Immature natural killer cell (primary cell): ENCODE measurements at regions not wholly inside any gene's neighbourhood (a gene's known extent, or its start where the extent isn't known, plus 50 kb on each side); places are given as distances from the start of the nearest gene placed in this dataset.

ENCODE experiments used
- DNase-seq, 3 donors: peaks; one replicate each; pipeline ENCODE4 v3.0.0; 2022; ENCODE audit warnings: mixed read lengths in 1 of 3
- H3K27ac Mint-ChIP-seq, 6 donors: one replicate each; pipeline ENCODE4 v1.8.0; 2020; ENCODE audit warnings: mixed read lengths in 6 of 6, mild to moderate bottlenecking in 5 of 6, inconsistent platforms in 4 of 6, moderate library complexity in 3 of 6
- H3K27me3 Mint-ChIP-seq, 3 donors: one replicate each; pipeline ENCODE4 v1.8.0; 2020 to 2021; ENCODE audit warnings: low read depth in 3 of 3, mild to moderate bottlenecking in 3 of 3, mixed read lengths in 3 of 3, moderate library complexity in 3 of 3, inconsistent platforms in 1 of 3
- H3K36me3 Mint-ChIP-seq, 3 donors: one replicate each; pipeline ENCODE4 v1.8.0; 2020; ENCODE audit warnings: mixed read lengths in 3 of 3, inconsistent platforms in 2 of 3, mild to moderate bottlenecking in 2 of 3
- H3K4me1 Mint-ChIP-seq, 2 donors: one replicate each; pipeline ENCODE4 v1.8.0; 2020; ENCODE audit warnings: inconsistent platforms in 2 of 2, mild to moderate bottlenecking in 2 of 2, mixed read lengths in 2 of 2, moderate library complexity in 1 of 2
- H3K4me3 Mint-ChIP-seq, 5 donors: one replicate each; pipeline ENCODE4 v1.8.0; 2020; ENCODE audit warnings: mild to moderate bottlenecking in 5 of 5, mixed read lengths in 5 of 5, inconsistent platforms in 3 of 5, moderate library complexity in 3 of 5
- H3K9me3 Mint-ChIP-seq, 6 donors: one replicate each; pipeline ENCODE4 v1.8.0; 2020; ENCODE audit warnings: mild to moderate bottlenecking in 6 of 6, mixed read lengths in 6 of 6, inconsistent platforms in 4 of 6, moderate library complexity in 3 of 6

DNA sequence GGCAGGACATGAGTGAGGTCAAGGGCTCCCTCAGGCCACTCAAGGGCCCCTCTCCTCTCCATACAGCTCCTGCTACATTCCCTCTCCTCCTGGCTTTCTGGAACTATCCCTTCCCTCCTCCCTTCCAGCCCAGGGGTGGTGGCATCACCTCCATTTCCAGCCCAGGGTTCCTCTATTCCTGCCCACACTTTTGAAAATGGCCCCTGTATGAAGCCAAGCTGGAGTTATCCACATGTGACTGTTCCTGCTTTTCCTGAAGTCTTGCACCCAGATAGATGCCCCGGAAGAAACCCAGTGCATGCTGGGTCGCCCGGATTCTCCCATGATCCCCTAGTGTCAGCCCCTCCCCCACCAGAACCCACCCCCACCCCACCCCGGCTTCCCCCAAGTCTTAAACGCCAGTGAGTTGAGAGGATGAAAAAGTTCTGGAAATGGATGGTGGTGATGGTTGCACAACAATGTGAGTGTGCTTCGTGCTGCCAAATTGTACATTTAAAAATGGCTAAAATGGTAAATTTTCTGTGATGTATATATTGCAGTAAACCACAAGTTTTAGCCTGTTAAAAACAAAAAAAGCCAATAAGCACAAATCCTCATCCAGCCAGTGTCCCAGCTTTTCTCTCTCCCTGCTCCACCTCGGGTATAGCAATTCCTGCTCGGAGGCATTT, 136.9 kb downstream of the SCARB1 start:
- Mint-ChIP-seq H3K4me1 (peaks cover 0 to under 1% of the 10 kb centered on the region in 2 donors), H3K27me3 (peaks cover 2 to 9% (median 2%) of the 10 kb centered on the region in 3 donors), H3K36me3 (no peaks in the 10 kb centered on the region), H3K27ac (no peak overlapping the region), H3K9me3 (no peaks in the 10 kb centered on the region), H3K4me3 (no peak overlapping the region)
- no peak for DNase-seq

DNA sequence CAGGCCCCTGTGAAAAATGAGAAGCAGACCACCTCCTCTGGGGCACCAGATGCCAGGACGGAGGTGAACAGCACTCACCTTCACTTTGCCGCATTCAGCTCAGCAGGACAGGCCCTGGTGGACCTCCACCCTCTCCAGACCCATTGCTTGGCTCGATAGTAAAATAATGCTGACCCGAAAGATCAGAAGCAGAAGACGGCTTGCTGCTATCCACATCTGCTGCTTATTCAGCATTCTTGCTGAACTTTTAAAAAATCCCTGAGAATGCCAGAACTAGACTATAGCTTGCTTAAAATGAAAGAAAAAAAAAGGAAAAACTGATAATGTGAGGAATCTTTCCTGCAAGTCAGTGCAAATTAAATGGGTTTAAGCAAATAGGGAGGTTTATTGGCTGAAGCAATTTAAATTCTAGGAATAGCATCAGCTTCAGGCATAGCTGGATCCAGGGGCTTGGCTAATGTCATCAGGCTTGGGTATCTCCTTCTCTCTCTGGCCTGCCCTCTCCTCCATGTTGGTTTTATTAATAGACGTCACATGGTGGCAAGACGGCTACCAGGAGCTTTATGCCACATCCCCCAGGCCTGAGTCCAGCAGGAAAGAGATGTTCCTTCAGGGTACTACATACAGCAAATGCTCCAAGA, 137.9 kb downstream of the SCARB1 start:
- no peak overlapping the region for H3K4me3 Mint-ChIP-seq
- no peaks in the 10 kb centered on the region for H3K36me3 Mint-ChIP-seq
- H3K4me1 Mint-ChIP-seq, result peaks cover 4 to 10% of the 10 kb centered on the region in 2 donors
- DNase-seq, result no peak
- H3K27me3 Mint-ChIP-seq, result peaks cover 0 to 9% (median 2%) of the 10 kb centered on the region in 3 donors
- no peak overlapping the region for H3K27ac Mint-ChIP-seq
- no peaks in the 10 kb centered on the region for H3K9me3 Mint-ChIP-seq

DNA sequence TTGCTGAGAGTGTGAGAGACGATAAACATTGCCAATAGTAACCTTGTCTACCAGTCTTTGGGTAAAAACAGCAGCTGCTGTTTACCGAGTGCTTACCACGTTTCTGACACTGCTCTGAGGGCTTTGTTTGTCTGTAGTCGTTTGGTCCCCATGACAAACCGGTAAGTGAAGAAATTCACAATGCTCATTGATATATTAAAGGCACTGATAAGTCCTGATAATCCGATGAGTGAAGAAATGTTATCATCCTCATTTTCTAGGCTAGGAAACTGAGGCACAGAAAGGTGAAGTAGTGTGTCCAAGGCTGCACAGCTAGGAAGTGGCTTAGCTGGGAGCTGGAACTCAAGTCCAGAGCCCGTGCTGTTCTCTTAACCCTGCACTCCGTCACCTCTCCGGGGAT, 138.6 kb downstream of the SCARB1 start:
- no peaks in the 10 kb centered on the region for H3K9me3 Mint-ChIP-seq
- peaks cover 0 to 9% (median 2%) of the 10 kb centered on the region in 3 donors for H3K27me3 Mint-ChIP-seq

DNA sequence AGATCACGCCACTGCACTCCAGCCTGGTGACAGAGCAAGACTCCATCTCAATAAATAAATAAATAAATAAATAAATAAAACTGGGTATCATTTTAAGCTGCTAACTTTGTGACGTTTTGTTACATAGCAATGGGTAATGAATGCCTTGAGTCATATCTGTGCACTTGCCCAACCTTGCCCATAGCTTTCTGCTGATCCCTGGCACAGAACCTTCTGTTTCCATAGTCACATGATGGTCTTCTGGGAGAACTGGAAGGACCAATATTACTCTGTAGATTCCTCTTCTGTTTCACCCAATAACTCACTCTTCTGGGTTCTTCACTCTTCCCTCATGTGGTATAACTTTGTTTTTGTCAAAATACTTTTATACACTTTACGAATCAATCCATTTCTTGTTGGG, 140.8 kb downstream of the SCARB1 start:
- peaks cover 11 to 22% of the 10 kb centered on the region in 2 donors for H3K4me1 Mint-ChIP-seq
- H3K4me3 Mint-ChIP-seq, result no peak overlapping the region
- peaks cover 0 to 8% (median 4%) of the 10 kb centered on the region in 3 donors for H3K27me3 Mint-ChIP-seq
- H3K9me3 Mint-ChIP-seq, result no peaks in the 10 kb centered on the region
- DNase-seq, result no peak
- H3K27ac Mint-ChIP-seq, result no peak overlapping the region
- H3K36me3 Mint-ChIP-seq, result no peaks in the 10 kb centered on the region

More for the DNA sequence above, 138.6 kb downstream of the SCARB1 start:
- no peak overlapping the region for H3K27ac Mint-ChIP-seq
- no peaks in the 10 kb centered on the region for H3K36me3 Mint-ChIP-seq
- peaks cover 11 to 16% of the 10 kb centered on the region in 2 donors for H3K4me1 Mint-ChIP-seq
- DNase-seq, result no peak
- no peak overlapping the region for H3K4me3 Mint-ChIP-seq

DNA sequence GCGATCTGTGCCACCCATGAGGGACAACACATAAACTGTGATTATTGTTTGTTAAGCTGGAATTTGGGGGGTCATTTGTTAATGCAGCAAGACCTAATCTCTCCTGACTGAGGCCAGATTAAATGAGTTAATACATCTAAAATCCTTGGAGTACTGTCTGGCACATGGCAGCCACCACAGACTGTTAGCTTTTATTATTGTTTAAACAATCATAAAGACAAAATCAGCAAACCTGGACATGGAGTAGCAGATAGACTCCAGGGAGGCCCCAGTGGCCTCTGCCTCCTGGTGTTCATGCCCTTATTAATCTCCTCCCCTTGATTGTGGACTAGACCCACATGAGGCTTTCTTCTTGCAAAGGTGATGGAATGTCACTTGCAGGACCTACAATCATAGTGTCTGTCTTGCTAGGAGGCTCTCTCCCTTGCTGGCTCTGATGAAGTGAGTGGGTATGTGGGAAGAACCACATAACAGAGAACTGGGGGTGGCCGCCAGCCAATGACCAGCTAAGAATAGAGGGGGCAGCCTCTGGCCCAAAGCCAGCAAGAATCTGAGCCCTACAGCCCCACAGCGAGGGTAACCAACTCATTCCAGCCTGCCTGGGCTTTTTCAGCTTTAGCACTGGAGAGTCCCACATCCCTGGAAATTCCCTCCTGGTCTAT, 142.0 kb downstream of the SCARB1 start:
- Mint-ChIP-seq H3K4me1 (peaks cover 11 to 22% of the 10 kb centered on the region in 2 donors), H3K27me3 (peaks cover under 1 to 8% (median 2%) of the 10 kb centered on the region in 3 donors), H3K27ac (no peak overlapping the region), H3K9me3 (no peaks in the 10 kb centered on the region), H3K4me3 (no peak overlapping the region), H3K36me3 (no peaks in the 10 kb centered on the region)
- no peak for DNase-seq

DNA sequence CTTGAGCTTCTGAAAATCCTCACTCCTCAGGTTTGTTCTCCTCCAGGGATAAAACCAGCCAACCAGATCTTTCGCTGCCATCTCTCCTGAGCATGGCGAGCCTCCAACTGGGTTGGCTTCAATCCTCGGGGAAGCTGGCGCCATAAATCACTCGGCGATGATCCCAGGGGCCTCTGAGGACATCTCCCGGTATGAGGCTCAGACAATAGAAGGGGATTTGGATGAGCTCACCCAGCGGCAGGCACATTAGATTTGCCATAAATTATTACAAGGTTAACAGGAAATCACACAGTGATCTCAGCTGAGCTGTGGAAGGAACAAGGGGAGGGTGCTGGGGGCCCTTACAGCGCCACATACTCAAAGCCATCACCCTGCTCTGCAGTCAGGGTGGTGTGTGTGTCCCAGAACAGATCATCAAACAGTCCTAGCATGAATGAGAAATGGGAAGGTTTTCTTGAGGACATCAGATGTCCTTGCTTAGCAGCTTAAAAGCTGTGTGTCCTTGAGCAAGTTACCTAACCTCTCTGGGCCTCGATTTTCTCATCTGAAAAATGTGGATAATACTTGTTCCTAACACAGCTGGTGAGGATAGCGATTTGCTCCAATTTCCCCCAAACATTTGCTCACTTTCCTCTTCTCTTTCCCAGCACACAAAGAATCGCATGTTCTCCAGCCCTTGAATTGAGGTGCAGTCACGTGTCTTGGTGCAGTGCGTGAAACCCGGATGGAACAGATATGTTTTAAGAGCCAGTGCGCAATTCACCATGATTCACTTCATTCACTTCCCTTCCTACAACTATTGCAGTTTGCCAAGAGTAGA, 142.8 kb downstream of the SCARB1 start:
- no peak for DNase-seq
- peaks cover 11 to 22% of the 10 kb centered on the region in 2 donors for H3K4me1 Mint-ChIP-seq
- no peak overlapping the region for H3K4me3 Mint-ChIP-seq
- H3K27me3 Mint-ChIP-seq, result peaks cover 2 to 7% (median 2%) of the 10 kb centered on the region in 3 donors
- H3K36me3 Mint-ChIP-seq, result no peaks in the 10 kb centered on the region
- H3K9me3 Mint-ChIP-seq, result no peaks in the 10 kb centered on the region
- no peak overlapping the region for H3K27ac Mint-ChIP-seq

DNA sequence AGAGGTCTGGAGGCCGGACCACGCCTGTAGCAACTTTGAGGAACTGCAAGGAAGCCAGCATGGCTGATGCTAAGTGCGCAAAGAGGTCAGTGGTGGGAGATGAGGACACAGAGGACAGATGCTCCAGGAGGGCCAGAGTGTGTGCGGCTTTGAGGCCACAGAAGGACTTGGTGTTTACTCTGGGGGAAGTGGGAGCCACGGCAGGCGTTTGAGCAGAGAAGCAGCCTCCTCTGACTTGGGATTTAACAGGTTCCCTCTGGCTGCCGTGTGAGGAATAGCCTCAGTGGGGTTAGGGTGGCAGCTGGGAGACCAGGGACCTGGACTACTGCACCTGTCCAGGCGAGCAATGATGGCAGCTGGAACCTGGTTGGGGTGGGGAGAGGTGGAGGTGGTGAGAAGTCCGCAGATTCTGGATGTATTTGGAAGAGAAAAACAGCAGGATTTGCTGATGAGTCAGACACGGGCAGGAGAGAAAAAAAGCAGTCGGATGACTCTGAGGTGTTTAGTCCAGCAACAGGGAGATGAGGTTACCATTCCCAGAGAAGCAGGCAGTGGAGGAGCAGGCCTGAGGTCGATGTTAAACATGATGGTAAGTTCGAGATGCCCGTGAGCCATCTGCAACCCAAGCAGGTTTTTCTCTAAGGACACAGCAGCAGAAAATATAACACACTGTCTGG, 143.5 kb downstream of the SCARB1 start:
- H3K27me3 Mint-ChIP-seq, result peaks cover 2 to 7% (median 5%) of the 10 kb centered on the region in 3 donors
- no peaks in the 10 kb centered on the region for H3K36me3 Mint-ChIP-seq
- H3K9me3 Mint-ChIP-seq, result no peaks in the 10 kb centered on the region
- DNase-seq, result no peak
- peak overlapping the region in 1 of 5 donors; percentile 23 for H3K4me3 Mint-ChIP-seq
- peaks cover 11 to 22% of the 10 kb centered on the region in 2 donors for H3K4me1 Mint-ChIP-seq
- H3K27ac Mint-ChIP-seq, result peak overlapping the region in 1 of 6 donors; percentile 15

DNA sequence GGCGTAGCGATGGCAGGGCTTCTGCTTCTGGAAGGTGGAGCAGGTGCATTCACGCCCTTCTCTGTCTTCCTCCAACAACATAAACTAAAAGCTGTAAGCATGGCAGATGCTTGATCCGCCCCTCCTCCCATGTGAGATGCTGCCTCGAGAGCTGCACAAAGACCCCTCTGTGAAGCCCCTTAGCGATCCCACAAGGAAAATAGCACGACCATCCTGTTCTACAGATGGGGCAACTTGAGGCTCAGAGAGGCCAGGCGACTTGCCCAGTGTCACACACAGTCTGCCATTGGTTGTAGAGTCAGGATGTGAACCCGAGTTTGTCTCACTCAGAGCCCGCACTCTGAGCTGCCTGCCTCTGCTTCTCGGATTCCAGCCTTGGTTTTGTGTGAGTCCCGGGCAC, 144.4 kb downstream of the SCARB1 start:
- Mint-ChIP-seq H3K4me1 (peaks cover 15 to 27% of the 10 kb centered on the region in 2 donors), H3K36me3 (no peaks in the 10 kb centered on the region), H3K9me3 (no peaks in the 10 kb centered on the region), H3K4me3 (no peak overlapping the region), H3K27ac (no peak overlapping the region), H3K27me3 (peaks cover 2 to 8% (median 5%) of the 10 kb centered on the region in 3 donors)
- DNase-seq, result no peak

DNA sequence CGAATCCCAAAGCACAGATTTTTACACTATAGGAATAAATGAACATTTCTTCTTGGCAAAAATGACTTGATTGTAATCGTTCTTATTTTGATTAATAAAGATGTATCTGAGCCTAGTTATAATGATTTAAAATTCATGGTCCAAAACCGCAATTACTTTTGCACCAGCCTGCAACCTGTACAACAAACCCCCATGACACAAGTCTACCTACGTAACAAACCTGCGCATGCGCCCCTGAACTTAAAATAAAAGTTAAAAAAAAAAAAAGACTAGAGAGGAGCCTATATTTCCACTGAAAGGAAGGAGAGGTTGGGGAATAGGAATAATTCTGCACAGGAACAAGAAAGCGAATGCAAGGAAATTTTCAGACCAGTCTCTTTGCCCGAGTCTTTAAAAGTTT, 145.2 kb downstream of the SCARB1 start:
- Mint-ChIP-seq H3K27ac (no peak overlapping the region), H3K36me3 (peaks cover 0 to 4% (median 0%) of the 10 kb centered on the region in 3 donors), H3K9me3 (no peaks in the 10 kb centered on the region), H3K4me3 (no peak overlapping the region), H3K27me3 (peaks cover 2 to 9% (median 5%) of the 10 kb centered on the region in 3 donors), H3K4me1 (peaks cover 22 to 35% of the 10 kb centered on the region in 2 donors)
- DNase-seq, result no peak

DNA sequence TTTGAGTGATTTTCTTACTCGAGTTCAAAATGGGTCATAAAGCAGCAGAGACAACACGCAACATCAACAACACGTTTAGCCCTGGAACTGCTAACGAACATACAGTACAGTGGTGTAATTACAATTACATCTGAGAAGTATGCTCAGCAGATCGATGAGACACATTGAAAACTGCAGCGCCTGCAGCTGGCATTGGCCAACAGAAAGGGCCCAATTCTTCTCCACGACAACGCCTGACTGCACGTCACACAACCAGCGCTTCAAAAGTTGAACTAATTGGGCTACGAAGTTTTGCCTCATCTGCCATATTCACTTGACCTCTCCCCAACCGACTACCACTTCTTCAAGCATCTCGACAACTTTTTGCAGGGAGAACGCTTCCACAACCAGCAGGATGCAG, 145.6 kb downstream of the SCARB1 start:
- Mint-ChIP-seq H3K4me3 (no peak overlapping the region), H3K4me1 (peaks cover 26 to 39% of the 10 kb centered on the region in 2 donors), H3K27ac (no peak overlapping the region), H3K36me3 (peaks cover 0 to 4% (median 0%) of the 10 kb centered on the region in 3 donors), H3K27me3 (peaks cover 2 to 5% (median 5%) of the 10 kb centered on the region in 3 donors), H3K9me3 (no peaks in the 10 kb centered on the region)
- no peak for DNase-seq

DNA sequence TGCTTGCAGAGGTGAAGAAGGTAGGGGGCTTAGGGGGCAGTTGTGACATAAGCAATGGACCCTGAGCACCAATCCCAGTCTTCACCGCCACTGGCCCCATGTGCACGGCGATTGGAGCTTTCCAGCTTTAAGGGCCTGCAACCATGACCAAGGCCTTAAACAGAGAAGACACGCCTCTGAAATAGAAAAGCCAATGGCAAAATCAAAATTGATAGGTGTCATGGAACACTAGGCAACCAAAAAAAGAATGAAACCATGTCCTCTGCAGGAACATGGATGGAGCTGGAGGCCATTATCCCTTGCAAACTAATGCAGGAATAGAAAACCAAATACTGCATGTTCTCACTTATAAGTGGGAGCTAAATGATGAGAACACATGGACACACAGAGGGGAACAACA, 146.3 kb downstream of the SCARB1 start:
- no peaks in the 10 kb centered on the region for H3K9me3 Mint-ChIP-seq
- H3K27ac Mint-ChIP-seq, result no peak overlapping the region
- H3K4me3 Mint-ChIP-seq, result no peak overlapping the region
- H3K27me3 Mint-ChIP-seq, result peaks cover 2 to 5% (median 5%) of the 10 kb centered on the region in 3 donors
- H3K4me1 Mint-ChIP-seq, result peaks cover 28 to 42% of the 10 kb centered on the region in 2 donors
- no peak for DNase-seq
- H3K36me3 Mint-ChIP-seq, result peaks cover 0 to 4% (median 0%) of the 10 kb centered on the region in 3 donors

DNA sequence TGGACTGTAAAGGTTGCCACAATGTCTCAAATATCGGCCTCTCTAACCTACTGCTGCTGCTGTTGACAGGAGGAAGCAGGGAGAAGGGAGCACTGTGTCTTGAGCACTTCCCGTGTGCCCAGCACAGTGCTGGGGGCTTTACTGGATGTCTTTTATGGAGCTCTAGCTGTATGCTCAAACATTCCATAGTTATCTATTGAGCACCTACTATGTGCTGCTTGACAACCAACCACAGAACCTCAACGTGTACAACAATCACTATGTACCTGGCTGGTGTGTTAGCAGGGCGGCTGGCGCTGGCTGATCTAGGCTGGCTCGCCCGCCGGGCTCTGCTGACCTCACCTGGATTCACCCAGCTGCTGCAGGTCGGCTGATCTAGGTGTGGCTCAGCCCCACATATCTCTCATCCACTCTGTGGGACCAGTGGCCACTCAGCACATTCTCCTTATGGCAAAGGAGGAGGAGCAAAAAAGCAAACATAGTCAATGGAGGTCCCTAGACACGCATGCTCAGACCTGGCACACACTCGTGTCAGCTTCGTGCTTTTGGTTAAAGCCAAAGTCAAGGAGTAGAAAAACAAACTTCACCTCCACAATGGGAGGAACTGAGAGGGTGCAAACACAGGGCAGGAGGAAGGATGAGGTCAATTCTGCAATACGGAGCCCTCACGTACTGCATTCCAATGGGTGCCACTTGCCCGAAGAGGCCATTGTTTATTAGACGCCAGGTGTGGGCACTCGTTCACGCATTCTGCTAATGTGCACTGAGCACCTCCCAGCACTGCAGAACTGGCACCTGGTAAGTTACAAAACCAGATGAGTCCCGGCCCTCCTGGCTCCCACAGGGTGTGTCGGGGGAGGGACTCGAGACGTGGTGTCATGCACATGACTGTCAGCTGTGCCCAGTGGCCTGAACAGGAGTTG, 147.2 kb downstream of the SCARB1 start:
- Mint-ChIP-seq H3K36me3 (peaks cover 0 to 4% (median 0%) of the 10 kb centered on the region in 3 donors), H3K27ac (no peak overlapping the region), H3K4me3 (no peak overlapping the region), H3K9me3 (no peaks in the 10 kb centered on the region), H3K27me3 (peaks cover 2 to 5% (median 5%) of the 10 kb centered on the region in 3 donors), H3K4me1 (peaks cover 28 to 39% of the 10 kb centered on the region in 2 donors)
- no peak for DNase-seq
